Ascending aorta (tissue), 2 donors: ENCODE measurements at regions not wholly inside any gene's neighbourhood (a gene's known extent, or its start where the extent isn't known, plus 50 kb on each side); places are given as distances from the start of the nearest gene placed in this dataset.
A peak's percentile ranks its signal among the peaks of the same experiment; 100 is the strongest.

Experiments used
- DNase-seq, 2 donors: peaks; one replicate each; pipeline ENCODE4 v3.0.0-alpha.2; 2019; ENCODE audit warnings: low spot score in 2 of 2
- H3K27ac ChIP-seq, 2 donors: fragments of 200-600 bp; sonication (generic); one replicate each; pipeline ENCODE4 v1.5.1; 2016 to 2017; ENCODE audit warnings: mild to moderate bottlenecking in 1 of 2
- H3K27me3 ChIP-seq: fragments of 200-600 bp; sonication (generic); one replicate; pipeline ENCODE4 v1.5.1; 2017
- H3K36me3 ChIP-seq, 2 donors: fragments of 200-600 bp; sonication (generic); one replicate each; pipeline ENCODE4 v1.5.1; 2016
- H3K4me1 ChIP-seq, 2 donors: fragments of 200-600 bp; sonication (generic); one replicate each; pipeline ENCODE4 v1.5.1; 2016 to 2017; ENCODE audit warnings: mild to moderate bottlenecking in 1 of 2
- H3K4me3 ChIP-seq, 2 donors: fragments of 200-600 bp; sonication (generic); one replicate each; pipeline ENCODE4 v1.5.1; 2016 to 2017; ENCODE audit warnings: mild to moderate bottlenecking in 1 of 2
- H3K9me3 ChIP-seq, 2 donors: fragments of 200-600 bp; sonication (generic); one replicate each; pipeline ENCODE4 v1.5.1; 2016
- CTCF ChIP-seq, 3 experiments: fragments of 200-600 bp in 2 of 3; fragments of 450-650 bp in 1 of 3; sonication (generic) in 2 of 3; IDR thresholded peaks; one replicate each; pipeline ENCODE4 v1.5.1; 2016 to 2019; ENCODE audit warnings: antibody characterized with exemption in 3 of 3, mild to moderate bottlenecking in 1 of 3, moderate library complexity in 1 of 3
- intact Hi-C: fragments of 100-400 bp; cut with DNase I; formaldehyde crosslinking; loops from one replicate; pipeline ENCODE4 v1.15.1; 2023

GRCh38 chr9:118162716-118163115 is 458.5 kb downstream of the TLR4 start:
- intact Hi-C loops, result no loop called here
- no peaks in the 10 kb centered on the region for H3K9me3 ChIP-seq
- H3K36me3 ChIP-seq, result no peaks in the 10 kb centered on the region
- no peak overlapping the region for H3K27ac ChIP-seq
- DNase-seq, result no peak
- H3K4me1 ChIP-seq, result no peaks in the 10 kb centered on the region
- no peak overlapping the region for H3K4me3 ChIP-seq
- H3K27me3 ChIP-seq, result no peaks in the 10 kb centered on the region
- TF ChIP-seq CTCF (IDR thresholded peaks at IDR 0.05), result no peak

GRCh38 chr9:118163751-118164150 is 459.5 kb downstream of the TLR4 start:
- H3K9me3 ChIP-seq, result no peaks in the 10 kb centered on the region

GRCh38 chr9:118165451-118165850 is 461.2 kb downstream of the TLR4 start:
- H3K4me1 ChIP-seq, result no peaks in the 10 kb centered on the region
- intact Hi-C loops, result no loop called here
- no peak overlapping the region for H3K4me3 ChIP-seq
- H3K27ac ChIP-seq, result no peak overlapping the region
- TF ChIP-seq CTCF (IDR thresholded peaks at IDR 0.05), result no peak
- H3K36me3 ChIP-seq, result no peaks in the 10 kb centered on the region
- no peaks in the 10 kb centered on the region for H3K27me3 ChIP-seq
- no peak for DNase-seq
- H3K9me3 ChIP-seq, result no peaks in the 10 kb centered on the region

More at GRCh38 chr9:118163751-118164150, 459.5 kb downstream of the TLR4 start:
- no peak for TF ChIP-seq CTCF (IDR thresholded peaks at IDR 0.05)
- Histone ChIP-seq H3K4me3 (no peak overlapping the region), H3K27me3 (no peaks in the 10 kb centered on the region), H3K4me1 (no peaks in the 10 kb centered on the region), H3K36me3 (no peaks in the 10 kb centered on the region), H3K27ac (no peak overlapping the region)
- intact Hi-C loops, result no loop called here
- no peak for DNase-seq

GRCh38 chr9:118170032-118170955 is 466.1 kb downstream of the TLR4 start:
- H3K27ac ChIP-seq, result no peak overlapping the region
- intact Hi-C loops, result no loop called here
- peak in 1 of 3 experiments; percentile 36 for TF ChIP-seq CTCF (IDR thresholded peaks at IDR 0.05)
- no peak for DNase-seq
- H3K4me3 ChIP-seq, result no peak overlapping the region
- H3K4me1 ChIP-seq, result no peaks in the 10 kb centered on the region
- no peaks in the 10 kb centered on the region for H3K27me3 ChIP-seq
- no peaks in the 10 kb centered on the region for H3K36me3 ChIP-seq
- no peaks in the 10 kb centered on the region for H3K9me3 ChIP-seq

GRCh38 chr9:118177241-118177640 is 473.0 kb downstream of the TLR4 start:
- no peaks in the 10 kb centered on the region for H3K4me1 ChIP-seq
- H3K9me3 ChIP-seq, result no peaks in the 10 kb centered on the region
- H3K36me3 ChIP-seq, result no peaks in the 10 kb centered on the region
- intact Hi-C loops, result no loop called here
- DNase-seq, result no peak
- TF ChIP-seq CTCF (IDR thresholded peaks at IDR 0.05), result no peak
- H3K4me3 ChIP-seq, result no peak overlapping the region
- H3K27ac ChIP-seq, result no peak overlapping the region
- H3K27me3 ChIP-seq, result no peaks in the 10 kb centered on the region
